ENCODE measurements at regions not wholly inside any gene's neighbourhood (a gene's known extent, or its start where the extent isn't known, plus 50 kb on each side); places are given as distances from the start of the nearest gene placed in this dataset.
"Not testable (repeated sequence)": the region's sequence is repeated elsewhere in the genome, so short reads cannot be mapped to it uniquely, and the experiment has no call there.

- TF ChIP-seq, protein P1, sequence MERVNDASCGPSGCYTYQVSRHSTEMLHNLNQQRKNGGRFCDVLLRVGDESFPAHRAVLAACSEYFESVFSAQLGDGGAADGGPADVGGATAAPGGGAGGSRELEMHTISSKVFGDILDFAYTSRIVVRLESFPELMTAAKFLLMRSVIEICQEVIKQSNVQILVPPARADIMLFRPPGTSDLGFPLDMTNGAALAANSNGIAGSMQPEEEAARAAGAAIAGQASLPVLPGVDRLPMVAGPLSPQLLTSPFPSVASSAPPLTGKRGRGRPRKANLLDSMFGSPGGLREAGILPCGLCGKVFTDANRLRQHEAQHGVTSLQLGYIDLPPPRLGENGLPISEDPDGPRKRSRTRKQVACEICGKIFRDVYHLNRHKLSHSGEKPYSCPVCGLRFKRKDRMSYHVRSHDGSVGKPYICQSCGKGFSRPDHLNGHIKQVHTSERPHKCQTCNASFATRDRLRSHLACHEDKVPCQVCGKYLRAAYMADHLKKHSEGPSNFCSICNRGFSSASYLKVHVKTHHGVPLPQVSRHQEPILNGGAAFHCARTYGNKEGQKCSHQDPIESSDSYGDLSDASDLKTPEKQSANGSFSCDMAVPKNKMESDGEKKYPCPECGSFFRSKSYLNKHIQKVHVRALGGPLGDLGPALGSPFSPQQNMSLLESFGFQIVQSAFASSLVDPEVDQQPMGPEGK (CRISPR knock-in tag; IDR thresholded peaks at IDR 0.05; ENCODE audit: borderline replicate concordance) = not testable (repeated sequence)
- not testable (repeated sequence) for TF ChIP-seq ZFP3 (CRISPR knock-in tag; IDR thresholded peaks at IDR 0.05); ESRRG (CRISPR knock-in tag; IDR thresholded peaks at IDR 0.05); ZFP30 (CRISPR knock-in tag; IDR thresholded peaks at IDR 0.05); PPARA (CRISPR knock-in tag; IDR thresholded peaks at IDR 0.05; ENCODE audit: borderline replicate concordance); RARB (CRISPR knock-in tag; IDR thresholded peaks at IDR 0.05)
- TF ChIP-seq, protein P2, sequence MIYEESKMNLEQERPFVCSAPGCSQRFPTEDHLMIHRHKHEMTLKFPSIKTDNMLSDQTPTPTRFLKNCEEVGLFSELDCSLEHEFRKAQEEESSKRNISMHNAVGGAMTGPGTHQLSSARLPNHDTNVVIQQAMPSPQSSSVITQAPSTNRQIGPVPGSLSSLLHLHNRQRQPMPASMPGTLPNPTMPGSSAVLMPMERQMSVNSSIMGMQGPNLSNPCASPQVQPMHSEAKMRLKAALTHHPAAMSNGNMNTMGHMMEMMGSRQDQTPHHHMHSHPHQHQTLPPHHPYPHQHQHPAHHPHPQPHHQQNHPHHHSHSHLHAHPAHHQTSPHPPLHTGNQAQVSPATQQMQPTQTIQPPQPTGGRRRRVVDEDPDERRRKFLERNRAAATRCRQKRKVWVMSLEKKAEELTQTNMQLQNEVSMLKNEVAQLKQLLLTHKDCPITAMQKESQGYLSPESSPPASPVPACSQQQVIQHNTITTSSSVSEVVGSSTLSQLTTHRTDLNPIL (CRISPR knock-in tag; IDR thresholded peaks at IDR 0.05; ENCODE audit: low read depth) = not testable (repeated sequence)
These were observed 74.4 kb downstream of the CBLN4 start for GRCh38 chr20:55930876-55931275.

All from SK-N-SH treated with all-trans-retinoic acid at 6 μM for 48 hours (cell line).